ENCODE measurements at regions not wholly inside any gene's neighbourhood (a gene's known extent, or its start where the extent isn't known, plus 50 kb on each side); places are given as distances from the start of the nearest gene placed in this dataset.

GRCh38 chr10:8768341-8768740 is 713.9 kb downstream of the GATA3 start:
- H3K9me3 ChIP-seq (ENCODE audit: control insufficient read depth in 2 of 2, insufficient read depth in 1 of 2, low read length in 1 of 2): no peaks in the 10 kb centered on the region
- no peaks in the 10 kb centered on the region for H3K4me1 ChIP-seq (ENCODE audit: control insufficient read depth in 2 of 2, insufficient read depth in 2 of 2, low read length in 2 of 2)
- H3K27ac ChIP-seq (ENCODE audit: low read depth in 1 of 2, low read length in 1 of 2): no peak overlapping the region
- H3K4me3 ChIP-seq (ENCODE audit: low read length in 2 of 2): no peak overlapping the region
- no peak for DNase-seq (ENCODE audit: low read depth in 6 of 9, low spot score in 9 of 9)
- H3K36me3 ChIP-seq (ENCODE audit: control insufficient read depth in 2 of 2, insufficient read depth in 2 of 2, low read length in 1 of 2): no peaks in the 10 kb centered on the region
- no peaks in the 10 kb centered on the region for H3K27me3 ChIP-seq (ENCODE audit: control insufficient read depth in 2 of 2, insufficient read depth in 1 of 2, low read length in 1 of 2)

- no peak overlapping the region for H3K27ac ChIP-seq (ENCODE audit: low read depth in 1 of 2, low read length in 1 of 2)
- no peaks in the 10 kb centered on the region for H3K9me3 ChIP-seq (ENCODE audit: control insufficient read depth in 2 of 2, insufficient read depth in 1 of 2, low read length in 1 of 2)
- H3K4me1 ChIP-seq (ENCODE audit: control insufficient read depth in 2 of 2, insufficient read depth in 2 of 2, low read length in 2 of 2): no peaks in the 10 kb centered on the region
- no peak for DNase-seq (ENCODE audit: low read depth in 6 of 9, low spot score in 9 of 9)
- H3K27me3 ChIP-seq (ENCODE audit: control insufficient read depth in 2 of 2, insufficient read depth in 1 of 2, low read length in 1 of 2): no peaks in the 10 kb centered on the region
- no peaks in the 10 kb centered on the region for H3K36me3 ChIP-seq (ENCODE audit: control insufficient read depth in 2 of 2, insufficient read depth in 2 of 2, low read length in 1 of 2)
- WGBS: 95% methylated on average over 3 of the region's 3 CpGs
- H3K4me3 ChIP-seq (ENCODE audit: low read length in 2 of 2): no peak overlapping the region
Observed at GRCh38 chr10:8768852-8769251, 714.4 kb downstream of the GATA3 start.

DNA sequence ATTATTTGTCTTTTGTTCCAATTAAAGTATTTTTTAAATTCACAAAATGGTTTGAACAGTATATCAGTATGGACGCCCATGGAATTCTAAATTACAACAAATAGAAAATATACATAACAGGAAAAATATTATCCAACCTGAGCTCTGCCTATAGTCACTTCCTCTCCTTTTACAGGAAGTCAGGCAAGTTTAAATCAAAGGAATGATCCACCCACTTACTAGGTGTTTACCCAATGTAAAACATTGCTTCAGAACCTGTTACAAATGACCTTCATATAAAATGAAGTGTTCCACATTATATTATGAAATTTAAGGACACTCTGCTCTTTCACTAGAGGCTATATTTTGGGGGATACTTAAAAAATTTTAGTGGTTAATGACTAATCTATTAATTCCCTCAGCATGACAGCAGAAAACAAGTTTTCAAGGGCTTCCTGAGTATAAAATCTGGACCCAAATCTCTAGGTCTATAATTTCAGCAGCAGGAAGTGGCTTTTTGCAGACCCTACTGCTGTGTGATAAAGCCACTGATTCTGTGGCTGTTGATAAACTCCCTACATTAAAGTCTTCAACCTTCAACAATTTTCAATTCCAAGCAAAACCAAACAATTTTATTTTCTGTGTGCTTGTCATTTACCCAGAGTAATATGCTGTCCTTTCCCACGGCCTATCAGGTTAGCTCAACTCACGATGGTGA is 722.6 kb downstream of the GATA3 start:
- Histone ChIP-seq H3K27me3 (ENCODE audit: control insufficient read depth in 2 of 2, insufficient read depth in 1 of 2, low read length in 1 of 2) (no peaks in the 10 kb centered on the region), H3K9me3 (ENCODE audit: control insufficient read depth in 2 of 2, insufficient read depth in 1 of 2, low read length in 1 of 2) (no peaks in the 10 kb centered on the region), H3K4me1 (ENCODE audit: control insufficient read depth in 2 of 2, insufficient read depth in 2 of 2, low read length in 2 of 2) (peaks cover 0 to 3% of the 10 kb centered on the region in 2 donors), H3K4me3 (ENCODE audit: low read length in 2 of 2) (no peak overlapping the region), H3K27ac (ENCODE audit: low read depth in 1 of 2, low read length in 1 of 2) (no peak overlapping the region), H3K36me3 (ENCODE audit: control insufficient read depth in 2 of 2, insufficient read depth in 2 of 2, low read length in 1 of 2) (no peaks in the 10 kb centered on the region)
- DNase-seq (ENCODE audit: low read depth in 6 of 9, low spot score in 9 of 9): peak in 1 of 9 donors; percentile 5
- WGBS: 41% methylated on average over 3 of the region's 3 CpGs

DNA sequence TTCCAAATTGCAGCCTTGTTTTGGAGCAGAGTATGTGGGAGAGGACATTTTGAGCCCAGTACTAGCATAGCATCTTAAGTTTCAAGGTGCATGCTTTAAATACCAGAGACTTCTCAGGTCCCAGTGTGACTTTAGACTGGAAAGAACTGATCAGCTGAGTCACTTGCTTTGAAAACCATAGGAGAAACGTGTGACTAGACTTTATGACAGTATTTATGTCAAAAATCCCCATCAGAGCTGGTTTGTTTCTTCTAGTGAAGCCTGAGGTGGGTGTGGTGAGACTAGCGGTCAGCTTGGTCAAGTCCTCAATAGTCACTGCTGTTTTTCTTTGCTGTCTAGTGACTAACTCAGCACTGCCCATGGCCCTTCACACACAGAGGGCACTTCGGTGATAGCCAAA is 724.2 kb downstream of the GATA3 start:
- no peak for DNase-seq (ENCODE audit: low read depth in 6 of 9, low spot score in 9 of 9)
- Histone ChIP-seq H3K4me3 (ENCODE audit: low read length in 2 of 2) (no peak overlapping the region), H3K27me3 (ENCODE audit: control insufficient read depth in 2 of 2, insufficient read depth in 1 of 2, low read length in 1 of 2) (no peaks in the 10 kb centered on the region), H3K27ac (ENCODE audit: low read depth in 1 of 2, low read length in 1 of 2) (no peak overlapping the region), H3K4me1 (ENCODE audit: control insufficient read depth in 2 of 2, insufficient read depth in 2 of 2, low read length in 2 of 2) (peaks cover 0 to 3% of the 10 kb centered on the region in 2 donors), H3K9me3 (ENCODE audit: control insufficient read depth in 2 of 2, insufficient read depth in 1 of 2, low read length in 1 of 2) (no peaks in the 10 kb centered on the region), H3K36me3 (ENCODE audit: control insufficient read depth in 2 of 2, insufficient read depth in 2 of 2, low read length in 1 of 2) (no peaks in the 10 kb centered on the region)
- 87% methylated on average over 3 of the region's 3 CpGs for WGBS

DNA sequence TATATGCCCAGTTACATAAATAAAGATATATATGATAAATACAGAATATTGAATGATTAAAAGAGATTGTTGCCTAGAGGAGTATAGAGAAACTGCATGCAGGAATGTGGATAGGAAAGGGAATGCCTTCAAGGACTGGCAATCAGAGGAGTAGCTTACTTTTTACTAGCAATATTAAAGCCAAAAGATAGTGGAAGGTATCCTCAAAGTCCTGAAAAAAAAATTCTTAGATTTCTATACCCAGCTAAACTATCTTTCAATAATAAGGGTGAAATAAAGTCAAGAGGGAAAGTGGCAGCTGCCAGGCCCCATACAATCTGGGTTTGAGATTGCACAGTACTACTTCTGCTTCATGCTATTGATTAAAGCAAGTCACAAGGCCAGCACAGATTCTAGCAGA is 733.2 kb downstream of the GATA3 start:
- Histone ChIP-seq H3K4me3 (ENCODE audit: low read length in 2 of 2) (no peak overlapping the region), H3K27me3 (ENCODE audit: control insufficient read depth in 2 of 2, insufficient read depth in 1 of 2, low read length in 1 of 2) (no peaks in the 10 kb centered on the region), H3K4me1 (ENCODE audit: control insufficient read depth in 2 of 2, insufficient read depth in 2 of 2, low read length in 2 of 2) (no peaks in the 10 kb centered on the region), H3K36me3 (ENCODE audit: control insufficient read depth in 2 of 2, insufficient read depth in 2 of 2, low read length in 1 of 2) (no peaks in the 10 kb centered on the region), H3K27ac (ENCODE audit: low read depth in 1 of 2, low read length in 1 of 2) (no peak overlapping the region), H3K9me3 (ENCODE audit: control insufficient read depth in 2 of 2, insufficient read depth in 1 of 2, low read length in 1 of 2) (peaks cover 0 to 8% of the 10 kb centered on the region in 2 donors)
- no peak for DNase-seq (ENCODE audit: low read depth in 6 of 9, low spot score in 9 of 9)

DNA sequence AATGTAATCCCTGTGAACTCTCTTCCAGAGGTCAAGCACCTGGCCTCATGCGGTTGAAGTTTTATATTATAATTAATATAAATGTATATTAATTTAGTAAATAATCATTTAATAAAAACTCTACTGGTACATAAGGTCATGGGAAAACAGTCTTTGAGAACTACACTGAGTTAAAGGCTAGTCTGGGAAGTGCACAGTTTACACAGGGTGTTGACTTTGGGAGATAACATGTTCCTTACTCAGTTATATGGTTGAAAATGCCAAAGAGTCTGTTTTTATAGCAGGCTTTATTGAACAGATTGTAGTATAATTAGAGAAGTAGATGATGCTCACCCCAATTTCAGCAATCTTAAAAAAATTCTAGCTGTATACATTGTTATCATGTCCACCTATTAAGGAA is 735.9 kb downstream of the GATA3 start:
- H3K27ac ChIP-seq (ENCODE audit: low read depth in 1 of 2, low read length in 1 of 2): no peak overlapping the region
- H3K27me3 ChIP-seq (ENCODE audit: control insufficient read depth in 2 of 2, insufficient read depth in 1 of 2, low read length in 1 of 2): no peaks in the 10 kb centered on the region
- no peak overlapping the region for H3K4me3 ChIP-seq (ENCODE audit: low read length in 2 of 2)
- H3K4me1 ChIP-seq (ENCODE audit: control insufficient read depth in 2 of 2, insufficient read depth in 2 of 2, low read length in 2 of 2): no peaks in the 10 kb centered on the region
- no peak for DNase-seq (ENCODE audit: low read depth in 6 of 9, low spot score in 9 of 9)
- WGBS: 97% methylated on average over 1 of the region's 1 CpG
- H3K36me3 ChIP-seq (ENCODE audit: control insufficient read depth in 2 of 2, insufficient read depth in 2 of 2, low read length in 1 of 2): no peaks in the 10 kb centered on the region
- H3K9me3 ChIP-seq (ENCODE audit: control insufficient read depth in 2 of 2, insufficient read depth in 1 of 2, low read length in 1 of 2): peaks cover 0 to 8% of the 10 kb centered on the region in 2 donors

DNA sequence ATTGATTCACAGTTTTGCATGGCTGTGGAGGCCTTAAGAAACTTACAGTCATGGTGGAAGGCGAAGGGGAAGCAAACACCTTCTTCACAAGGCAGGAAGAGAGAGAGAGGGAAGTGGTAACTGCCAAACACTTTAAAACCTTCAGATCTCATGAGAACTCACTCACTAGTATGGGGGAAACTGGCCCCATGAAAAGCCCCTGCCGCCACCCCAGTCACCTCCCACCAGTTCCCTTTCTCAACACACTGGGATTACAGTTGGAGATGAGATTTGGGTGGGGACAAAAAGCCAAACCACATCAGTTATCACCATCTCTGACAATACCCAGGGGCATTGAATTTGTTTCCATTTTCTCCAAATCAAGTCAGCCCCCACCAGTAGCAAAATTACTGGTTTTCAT is 740.4 kb downstream of the GATA3 start:
- Histone ChIP-seq H3K4me3 (ENCODE audit: low read length in 2 of 2) (no peak overlapping the region), H3K27me3 (ENCODE audit: control insufficient read depth in 2 of 2, insufficient read depth in 1 of 2, low read length in 1 of 2) (no peaks in the 10 kb centered on the region), H3K36me3 (ENCODE audit: control insufficient read depth in 2 of 2, insufficient read depth in 2 of 2, low read length in 1 of 2) (no peaks in the 10 kb centered on the region), H3K9me3 (ENCODE audit: control insufficient read depth in 2 of 2, insufficient read depth in 1 of 2, low read length in 1 of 2) (no peaks in the 10 kb centered on the region), H3K4me1 (ENCODE audit: control insufficient read depth in 2 of 2, insufficient read depth in 2 of 2, low read length in 2 of 2) (no peaks in the 10 kb centered on the region), H3K27ac (ENCODE audit: low read depth in 1 of 2, low read length in 1 of 2) (no peak overlapping the region)
- 87% methylated on average over 2 of the region's 2 CpGs for WGBS
- no peak for DNase-seq (ENCODE audit: low read depth in 6 of 9, low spot score in 9 of 9)

- 93% methylated on average over 4 of the region's 4 CpGs for WGBS
Observed at GRCh38 chr10:8800426-8800825, 745.9 kb downstream of the GATA3 start.

DNA sequence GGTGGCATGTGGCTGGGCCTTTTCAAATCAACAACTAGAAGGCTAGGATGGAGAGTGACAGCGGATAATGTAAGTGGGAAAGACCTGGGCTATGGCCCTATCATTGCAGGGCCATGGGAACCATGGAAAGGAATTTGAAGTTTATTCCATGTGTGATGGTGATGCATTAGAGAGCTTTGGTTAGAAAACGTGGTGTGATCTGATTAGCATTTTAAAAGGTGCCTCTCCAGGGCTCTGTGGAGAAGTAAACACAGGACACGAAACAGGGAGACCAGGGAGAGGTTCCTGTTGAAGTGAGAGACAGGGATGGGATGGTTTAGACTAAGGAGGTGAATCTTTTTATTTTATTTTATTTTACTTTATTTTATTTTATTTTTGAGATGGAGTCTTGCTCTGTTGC is 749.5 kb downstream of the GATA3 start:
- no peaks in the 10 kb centered on the region for H3K27me3 ChIP-seq (ENCODE audit: control insufficient read depth in 2 of 2, insufficient read depth in 1 of 2, low read length in 1 of 2)
- WGBS: 91% methylated on average over 3 of the region's 3 CpGs

More at GRCh38 chr10:8800426-8800825, 745.9 kb downstream of the GATA3 start:
- H3K4me1 ChIP-seq (ENCODE audit: control insufficient read depth in 2 of 2, insufficient read depth in 2 of 2, low read length in 2 of 2): no peaks in the 10 kb centered on the region
- no peaks in the 10 kb centered on the region for H3K36me3 ChIP-seq (ENCODE audit: control insufficient read depth in 2 of 2, insufficient read depth in 2 of 2, low read length in 1 of 2)
- no peak overlapping the region for H3K27ac ChIP-seq (ENCODE audit: low read depth in 1 of 2, low read length in 1 of 2)
- no peaks in the 10 kb centered on the region for H3K27me3 ChIP-seq (ENCODE audit: control insufficient read depth in 2 of 2, insufficient read depth in 1 of 2, low read length in 1 of 2)
- H3K4me3 ChIP-seq (ENCODE audit: low read length in 2 of 2): no peak overlapping the region
- DNase-seq (ENCODE audit: low read depth in 6 of 9, low spot score in 9 of 9): no peak
- no peaks in the 10 kb centered on the region for H3K9me3 ChIP-seq (ENCODE audit: control insufficient read depth in 2 of 2, insufficient read depth in 1 of 2, low read length in 1 of 2)

GRCh38 chr10:8810677-8811076 is 756.2 kb downstream of the GATA3 start:
- DNase-seq (ENCODE audit: low read depth in 6 of 9, low spot score in 9 of 9): no peak
- Histone ChIP-seq H3K36me3 (ENCODE audit: control insufficient read depth in 2 of 2, insufficient read depth in 2 of 2, low read length in 1 of 2) (no peaks in the 10 kb centered on the region), H3K27me3 (ENCODE audit: control insufficient read depth in 2 of 2, insufficient read depth in 1 of 2, low read length in 1 of 2) (no peaks in the 10 kb centered on the region), H3K4me3 (ENCODE audit: low read length in 2 of 2) (no peak overlapping the region), H3K4me1 (ENCODE audit: control insufficient read depth in 2 of 2, insufficient read depth in 2 of 2, low read length in 2 of 2) (no peaks in the 10 kb centered on the region), H3K27ac (ENCODE audit: low read depth in 1 of 2, low read length in 1 of 2) (no peak overlapping the region), H3K9me3 (ENCODE audit: control insufficient read depth in 2 of 2, insufficient read depth in 1 of 2, low read length in 1 of 2) (no peaks in the 10 kb centered on the region)

More for the DNA sequence above, 749.5 kb downstream of the GATA3 start:
- Histone ChIP-seq H3K4me1 (ENCODE audit: control insufficient read depth in 2 of 2, insufficient read depth in 2 of 2, low read length in 2 of 2) (no peaks in the 10 kb centered on the region), H3K36me3 (ENCODE audit: control insufficient read depth in 2 of 2, insufficient read depth in 2 of 2, low read length in 1 of 2) (no peaks in the 10 kb centered on the region), H3K9me3 (ENCODE audit: control insufficient read depth in 2 of 2, insufficient read depth in 1 of 2, low read length in 1 of 2) (no peaks in the 10 kb centered on the region), H3K27ac (ENCODE audit: low read depth in 1 of 2, low read length in 1 of 2) (no peak overlapping the region), H3K4me3 (ENCODE audit: low read length in 2 of 2) (no peak overlapping the region)
- DNase-seq (ENCODE audit: low read depth in 6 of 9, low spot score in 9 of 9): no peak
